ENCODE measurements at regions not wholly inside any gene's neighbourhood (a gene's known extent, or its start where the extent isn't known, plus 50 kb on each side); places are given as distances from the start of the nearest gene placed in this dataset.

DNA sequence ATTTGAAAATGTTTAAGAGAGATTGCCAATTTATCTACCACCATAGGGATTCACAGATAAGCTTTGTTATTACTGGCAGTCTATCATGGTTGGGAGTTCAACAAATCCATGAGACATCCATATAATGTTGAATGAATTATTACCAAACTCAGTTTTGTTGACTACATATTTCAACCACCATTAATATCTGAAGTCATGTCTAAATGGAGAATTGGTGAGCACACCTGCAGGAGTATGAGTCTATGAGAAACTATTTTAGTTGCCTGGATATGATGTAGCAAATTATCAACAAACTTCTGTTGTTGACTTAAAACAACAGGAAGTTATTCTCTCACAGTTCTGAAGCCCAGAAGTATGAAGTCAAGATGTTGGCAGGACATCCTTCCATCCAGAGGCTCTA, 126.8 kb upstream of the FBXL7 start:
- Mint-ChIP-seq H3K4me3 (no peak overlapping the region), H3K27me3 (ENCODE audit: low read depth in 2 of 2) (no peaks in the 10 kb centered on the region), H3K27ac (no peak overlapping the region), H3K36me3 (no peaks in the 10 kb centered on the region), H3K9me3 (peaks cover 7 to 11% of the 10 kb centered on the region in 2 donors), H3K4me1 (no peaks in the 10 kb centered on the region)
- Histone ChIP-seq H3K36me3 (ENCODE audit: control insufficient read depth, insufficient read depth, low read length) (no peaks in the 10 kb centered on the region), H3K4me1 (ENCODE audit: control insufficient read depth, insufficient read depth, low read length) (no peaks in the 10 kb centered on the region), H3K27me3 (ENCODE audit: control insufficient read depth, insufficient read depth, low read length) (no peaks in the 10 kb centered on the region), H3K9me3 (ENCODE audit: control insufficient read depth, insufficient read depth, low read length) (peaks cover 3% of the 10 kb centered on the region), H3K27ac (ENCODE audit: low read length) (no peak overlapping the region), H3K4me3 (ENCODE audit: low read length) (no peak overlapping the region)
- DNase-seq (no peak), ATAC-seq (no peak)
- no peak for TF ChIP-seq CTCF (IDR thresholded peaks at IDR 0.05)
- intact Hi-C loops (cut with micrococcal nuclease): no loop called here

DNA sequence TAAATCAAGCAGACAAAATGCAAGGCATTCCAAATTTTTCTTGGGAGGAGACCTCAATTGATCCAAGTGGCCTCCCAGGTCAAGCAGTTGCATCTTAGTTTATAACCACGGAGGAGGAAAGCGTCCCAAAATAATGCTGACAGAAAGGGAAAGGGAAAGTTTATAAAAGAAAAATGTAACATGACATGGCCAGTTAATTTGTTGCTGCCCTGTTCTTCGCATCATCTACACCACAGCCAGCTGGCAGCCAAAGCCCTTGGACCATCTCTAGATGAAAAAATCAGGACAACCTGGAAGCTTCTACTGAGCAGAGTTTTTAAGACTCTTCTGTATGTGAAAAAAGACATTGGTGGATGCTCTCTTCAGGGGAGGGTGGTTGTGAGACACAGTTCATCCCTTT, 128.8 kb upstream of the FBXL7 start:
- peaks cover 17% of the 10 kb centered on the region in 2 donors for H3K9me3 Mint-ChIP-seq
- Histone ChIP-seq H3K4me3 (ENCODE audit: low read length) (no peak overlapping the region), H3K36me3 (ENCODE audit: control insufficient read depth, insufficient read depth, low read length) (no peaks in the 10 kb centered on the region), H3K9me3 (ENCODE audit: control insufficient read depth, insufficient read depth, low read length) (no peaks in the 10 kb centered on the region), H3K27me3 (ENCODE audit: control insufficient read depth, insufficient read depth, low read length) (no peaks in the 10 kb centered on the region), H3K27ac (ENCODE audit: low read length) (no peak overlapping the region), H3K4me1 (ENCODE audit: control insufficient read depth, insufficient read depth, low read length) (no peaks in the 10 kb centered on the region)
- no peak for TF ChIP-seq CTCF (IDR thresholded peaks at IDR 0.05)
- no peak for ATAC-seq
- no peaks in the 10 kb centered on the region for H3K4me1 Mint-ChIP-seq
- no peaks in the 10 kb centered on the region for H3K27me3 Mint-ChIP-seq (ENCODE audit: low read depth in 2 of 2)
- no peaks in the 10 kb centered on the region for H3K36me3 Mint-ChIP-seq
- DNase-seq: no peak
- H3K4me3 Mint-ChIP-seq: no peak overlapping the region
- 95% methylated on average over 2 of the region's 3 CpGs for WGBS (ENCODE audit: insufficient coverage)
- intact Hi-C loops (cut with micrococcal nuclease): no loop called here
- no peak overlapping the region for H3K27ac Mint-ChIP-seq

DNA sequence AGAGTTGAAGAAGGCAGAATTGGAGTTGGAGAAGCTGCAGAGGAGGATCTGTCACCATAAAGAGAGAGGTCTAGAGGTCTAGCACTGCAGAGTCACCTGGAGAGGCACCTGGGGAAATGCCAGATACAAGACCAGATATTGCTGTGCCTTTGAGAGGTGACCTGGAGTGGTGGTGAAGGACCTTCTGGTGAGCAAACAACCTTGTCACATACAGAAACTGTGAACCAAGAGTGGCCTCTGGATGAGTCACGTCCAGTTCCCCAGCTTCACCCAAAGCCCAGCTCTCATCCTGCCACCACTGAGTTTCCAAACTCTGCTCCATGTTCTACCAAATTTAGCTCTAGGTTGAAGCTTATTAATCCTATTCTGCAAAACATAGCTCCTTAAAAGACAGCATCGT, 131.1 kb upstream of the FBXL7 start:
- Histone ChIP-seq H3K36me3 (ENCODE audit: control insufficient read depth, insufficient read depth, low read length) (no peaks in the 10 kb centered on the region), H3K4me1 (ENCODE audit: control insufficient read depth, insufficient read depth, low read length) (no peaks in the 10 kb centered on the region), H3K27ac (ENCODE audit: low read length) (no peak overlapping the region), H3K9me3 (ENCODE audit: control insufficient read depth, insufficient read depth, low read length) (no peaks in the 10 kb centered on the region), H3K4me3 (ENCODE audit: low read length) (no peak overlapping the region), H3K27me3 (ENCODE audit: control insufficient read depth, insufficient read depth, low read length) (no peaks in the 10 kb centered on the region)
- H3K9me3 Mint-ChIP-seq: peaks cover 14 to 24% of the 10 kb centered on the region in 2 donors
- no peak for TF ChIP-seq CTCF (IDR thresholded peaks at IDR 0.05)
- H3K27me3 Mint-ChIP-seq (ENCODE audit: low read depth in 2 of 2): no peaks in the 10 kb centered on the region
- ATAC-seq (no peak), DNase-seq (no peak)
- no peak overlapping the region for H3K27ac Mint-ChIP-seq
- H3K36me3 Mint-ChIP-seq: no peaks in the 10 kb centered on the region
- H3K4me3 Mint-ChIP-seq: no peak overlapping the region
- H3K4me1 Mint-ChIP-seq: no peaks in the 10 kb centered on the region
- intact Hi-C loops (cut with micrococcal nuclease): no loop called here
- WGBS (ENCODE audit: insufficient coverage): 83% methylated on average over 1 of the region's 2 CpGs

GRCh38 chr5:15367489-15367888, 132.5 kb upstream of the FBXL7 start:
- no peak overlapping the region for H3K27ac Mint-ChIP-seq
- H3K4me3 Mint-ChIP-seq: no peak overlapping the region
- intact Hi-C loops (cut with micrococcal nuclease): no loop called here
- no peaks in the 10 kb centered on the region for H3K4me1 ChIP-seq (ENCODE audit: control insufficient read depth, insufficient read depth, low read length)
- no peaks in the 10 kb centered on the region for H3K36me3 Mint-ChIP-seq
- 97% methylated on average over 2 of the region's 3 CpGs for WGBS (ENCODE audit: insufficient coverage)
- no peak for ATAC-seq
- no peaks in the 10 kb centered on the region for H3K27me3 Mint-ChIP-seq (ENCODE audit: low read depth in 2 of 2)
- no peaks in the 10 kb centered on the region for H3K4me1 Mint-ChIP-seq
- peaks cover 13 to 27% of the 10 kb centered on the region in 2 donors for H3K9me3 Mint-ChIP-seq
- H3K4me3 ChIP-seq (ENCODE audit: low read length): no peak overlapping the region
- no peak for TF ChIP-seq CTCF (IDR thresholded peaks at IDR 0.05)
- no peak for DNase-seq
- H3K27me3 ChIP-seq (ENCODE audit: control insufficient read depth, insufficient read depth, low read length): no peaks in the 10 kb centered on the region
- H3K9me3 ChIP-seq (ENCODE audit: control insufficient read depth, insufficient read depth, low read length): no peaks in the 10 kb centered on the region
- H3K36me3 ChIP-seq (ENCODE audit: control insufficient read depth, insufficient read depth, low read length): no peaks in the 10 kb centered on the region
- no peak overlapping the region for H3K27ac ChIP-seq (ENCODE audit: low read length)

All from natural killer cell (primary cell).